ENCODE measurements at regions not wholly inside any gene's neighbourhood (a gene's known extent, or its start where the extent isn't known, plus 50 kb on each side); places are given as distances from the start of the nearest gene placed in this dataset.
"Not testable (repeated sequence)": the region's sequence is repeated elsewhere in the genome, so short reads cannot be mapped to it uniquely, and the experiment has no call there.

- Histone ChIP-seq H3K9ac (ENCODE audit: low read length in 5 of 5) (no peak overlapping the region), H3K4me1 (ENCODE audit: control insufficient read depth in 5 of 5, insufficient read depth in 5 of 5, low read length in 5 of 5) (no peaks in the 10 kb centered on the region), H3K36me3 (ENCODE audit: control insufficient read depth in 5 of 5, insufficient read depth in 5 of 5, low read length in 5 of 5) (no peaks in the 10 kb centered on the region), H3K9me3 (ENCODE audit: control insufficient read depth in 5 of 5, low read length in 5 of 5) (no peaks in the 10 kb centered on the region), H3K27ac (ENCODE audit: low read depth, low read length) (no peak overlapping the region), H3K4me3 (ENCODE audit: low read depth in 1 of 5, low read length in 5 of 5) (no peak overlapping the region), H3K27me3 (ENCODE audit: control insufficient read depth in 5 of 5, insufficient read depth in 4 of 5, low read length in 5 of 5) (peaks cover 0 to 3% (median 0%) of the 10 kb centered on the region in 5 donors)
These were observed 104.4 kb downstream of the ACTL7B start for GRCh38 chr9:108751369-108751768.

GRCh38 chr9:108750661-108751215 is 105.0 kb downstream of the ACTL7B start:
- Histone ChIP-seq H3K36me3 (ENCODE audit: control insufficient read depth in 5 of 5, insufficient read depth in 5 of 5, low read length in 5 of 5) (no peaks in the 10 kb centered on the region), H3K9ac (ENCODE audit: low read length in 5 of 5) (no peak overlapping the region), H3K4me3 (ENCODE audit: low read depth in 1 of 5, low read length in 5 of 5) (no peak overlapping the region), H3K27me3 (ENCODE audit: control insufficient read depth in 5 of 5, insufficient read depth in 4 of 5, low read length in 5 of 5) (peaks cover 0 to 3% (median 0%) of the 10 kb centered on the region in 5 donors), H3K27ac (ENCODE audit: low read depth, low read length) (no peak overlapping the region), H3K4me1 (ENCODE audit: control insufficient read depth in 5 of 5, insufficient read depth in 5 of 5, low read length in 5 of 5) (no peaks in the 10 kb centered on the region), H3K9me3 (ENCODE audit: control insufficient read depth in 5 of 5, low read length in 5 of 5) (no peaks in the 10 kb centered on the region)

GRCh38 chr9:108748776-108749175 is 107.0 kb downstream of the ACTL7B start:
- Histone ChIP-seq H3K27ac (ENCODE audit: low read depth, low read length) (no peak overlapping the region), H3K4me1 (ENCODE audit: control insufficient read depth in 5 of 5, insufficient read depth in 5 of 5, low read length in 5 of 5) (peaks cover 0 to 8% (median 6%) of the 10 kb centered on the region in 5 donors), H3K36me3 (ENCODE audit: control insufficient read depth in 5 of 5, insufficient read depth in 5 of 5, low read length in 5 of 5) (no peaks in the 10 kb centered on the region), H3K4me3 (ENCODE audit: low read depth in 1 of 5, low read length in 5 of 5) (no peak overlapping the region), H3K9ac (ENCODE audit: low read length in 5 of 5) (no peak overlapping the region), H3K9me3 (ENCODE audit: control insufficient read depth in 5 of 5, low read length in 5 of 5) (no peaks in the 10 kb centered on the region), H3K27me3 (ENCODE audit: control insufficient read depth in 5 of 5, insufficient read depth in 4 of 5, low read length in 5 of 5) (no peaks in the 10 kb centered on the region)

GRCh38 chr9:108746864-108747263 is 108.9 kb downstream of the ACTL7B start:
- Histone ChIP-seq H3K9me3 (ENCODE audit: control insufficient read depth in 5 of 5, low read length in 5 of 5) (no peaks in the 10 kb centered on the region), H3K27ac (ENCODE audit: low read depth, low read length) (no peak overlapping the region), H3K4me3 (ENCODE audit: low read depth in 1 of 5, low read length in 5 of 5) (no peak overlapping the region), H3K9ac (ENCODE audit: low read length in 5 of 5) (no peak overlapping the region), H3K27me3 (ENCODE audit: control insufficient read depth in 5 of 5, insufficient read depth in 4 of 5, low read length in 5 of 5) (no peaks in the 10 kb centered on the region), H3K36me3 (ENCODE audit: control insufficient read depth in 5 of 5, insufficient read depth in 5 of 5, low read length in 5 of 5) (no peaks in the 10 kb centered on the region), H3K4me1 (ENCODE audit: control insufficient read depth in 5 of 5, insufficient read depth in 5 of 5, low read length in 5 of 5) (peaks cover 0 to 10% (median 7%) of the 10 kb centered on the region in 5 donors)

- H3K4me3 ChIP-seq (ENCODE audit: low read depth in 1 of 5, low read length in 5 of 5), result no peak overlapping the region
- peaks cover 0 to 10% (median 7%) of the 10 kb centered on the region in 5 donors for H3K4me1 ChIP-seq (ENCODE audit: control insufficient read depth in 5 of 5, insufficient read depth in 5 of 5, low read length in 5 of 5)
- H3K27me3 ChIP-seq (ENCODE audit: control insufficient read depth in 5 of 5, insufficient read depth in 4 of 5, low read length in 5 of 5), result no peaks in the 10 kb centered on the region
- H3K9me3 ChIP-seq (ENCODE audit: control insufficient read depth in 5 of 5, low read length in 5 of 5), result no peaks in the 10 kb centered on the region
- H3K36me3 ChIP-seq (ENCODE audit: control insufficient read depth in 5 of 5, insufficient read depth in 5 of 5, low read length in 5 of 5), result no peaks in the 10 kb centered on the region
- no peak overlapping the region for H3K9ac ChIP-seq (ENCODE audit: low read length in 5 of 5)
- H3K27ac ChIP-seq (ENCODE audit: low read depth, low read length), result no peak overlapping the region
These were observed 109.8 kb downstream of the ACTL7B start for GRCh38 chr9:108746001-108746400.

GRCh38 chr9:108744641-108745040 is 111.1 kb downstream of the ACTL7B start:
- no peak overlapping the region for H3K9ac ChIP-seq (ENCODE audit: low read length in 5 of 5)
- H3K9me3 ChIP-seq (ENCODE audit: control insufficient read depth in 5 of 5, low read length in 5 of 5), result no peaks in the 10 kb centered on the region
- H3K27me3 ChIP-seq (ENCODE audit: control insufficient read depth in 5 of 5, insufficient read depth in 4 of 5, low read length in 5 of 5), result no peaks in the 10 kb centered on the region
- no peaks in the 10 kb centered on the region for H3K36me3 ChIP-seq (ENCODE audit: control insufficient read depth in 5 of 5, insufficient read depth in 5 of 5, low read length in 5 of 5)
- H3K4me3 ChIP-seq (ENCODE audit: low read depth in 1 of 5, low read length in 5 of 5), result no peak overlapping the region
- H3K27ac ChIP-seq (ENCODE audit: low read depth, low read length), result no peak overlapping the region
- H3K4me1 ChIP-seq (ENCODE audit: control insufficient read depth in 5 of 5, insufficient read depth in 5 of 5, low read length in 5 of 5), result peaks cover 0 to 10% (median 7%) of the 10 kb centered on the region in 5 donors

GRCh38 chr9:108743901-108744371 is 111.8 kb downstream of the ACTL7B start:
- no peaks in the 10 kb centered on the region for H3K9me3 ChIP-seq (ENCODE audit: control insufficient read depth in 5 of 5, low read length in 5 of 5)
- H3K4me1 ChIP-seq (ENCODE audit: control insufficient read depth in 5 of 5, insufficient read depth in 5 of 5, low read length in 5 of 5), result peaks cover 0 to 10% (median 7%) of the 10 kb centered on the region in 5 donors
- peak overlapping the region in 1 of 5 donors; percentile 4 for H3K4me3 ChIP-seq (ENCODE audit: low read depth in 1 of 5, low read length in 5 of 5)
- H3K9ac ChIP-seq (ENCODE audit: low read length in 5 of 5), result no peak overlapping the region
- no peak overlapping the region for H3K27ac ChIP-seq (ENCODE audit: low read depth, low read length)
- H3K27me3 ChIP-seq (ENCODE audit: control insufficient read depth in 5 of 5, insufficient read depth in 4 of 5, low read length in 5 of 5), result no peaks in the 10 kb centered on the region
- H3K36me3 ChIP-seq (ENCODE audit: control insufficient read depth in 5 of 5, insufficient read depth in 5 of 5, low read length in 5 of 5), result no peaks in the 10 kb centered on the region

GRCh38 chr9:108743416-108743815 is 112.4 kb downstream of the ACTL7B start:
- Histone ChIP-seq H3K9me3 (ENCODE audit: control insufficient read depth in 5 of 5, low read length in 5 of 5) (no peaks in the 10 kb centered on the region), H3K27me3 (ENCODE audit: control insufficient read depth in 5 of 5, insufficient read depth in 4 of 5, low read length in 5 of 5) (no peaks in the 10 kb centered on the region), H3K4me3 (ENCODE audit: low read depth in 1 of 5, low read length in 5 of 5) (no peak overlapping the region), H3K4me1 (ENCODE audit: control insufficient read depth in 5 of 5, insufficient read depth in 5 of 5, low read length in 5 of 5) (peaks cover 0 to 10% (median 7%) of the 10 kb centered on the region in 5 donors), H3K9ac (ENCODE audit: low read length in 5 of 5) (no peak overlapping the region), H3K27ac (ENCODE audit: low read depth, low read length) (no peak overlapping the region), H3K36me3 (ENCODE audit: control insufficient read depth in 5 of 5, insufficient read depth in 5 of 5, low read length in 5 of 5) (no peaks in the 10 kb centered on the region)

GRCh38 chr9:108742191-108742590 is 113.6 kb downstream of the ACTL7B start:
- no peaks in the 10 kb centered on the region for H3K9me3 ChIP-seq (ENCODE audit: control insufficient read depth in 5 of 5, low read length in 5 of 5)

GRCh38 chr9:108731292-108731691 is 124.5 kb downstream of the ACTL7B start:
- H3K9ac ChIP-seq (ENCODE audit: low read length in 5 of 5); H3K4me3 ChIP-seq (ENCODE audit: low read depth in 1 of 5, low read length in 5 of 5); H3K27me3 ChIP-seq (ENCODE audit: control insufficient read depth in 5 of 5, insufficient read depth in 4 of 5, low read length in 5 of 5); H3K27ac ChIP-seq (ENCODE audit: low read depth, low read length); H3K36me3 ChIP-seq (ENCODE audit: control insufficient read depth in 5 of 5, insufficient read depth in 5 of 5, low read length in 5 of 5): not testable (repeated sequence)
- Histone ChIP-seq H3K4me1 (ENCODE audit: control insufficient read depth in 5 of 5, insufficient read depth in 5 of 5, low read length in 5 of 5) (peaks cover 0 to 12% (median 8%) of the 10 kb centered on the region in 5 donors), H3K9me3 (ENCODE audit: control insufficient read depth in 5 of 5, low read length in 5 of 5) (peaks cover 0 to 13% (median 2%) of the 10 kb centered on the region in 5 donors)

More at GRCh38 chr9:108742191-108742590, 113.6 kb downstream of the ACTL7B start:
- H3K4me3 ChIP-seq (ENCODE audit: low read depth in 1 of 5, low read length in 5 of 5), result no peak overlapping the region
- no peaks in the 10 kb centered on the region for H3K36me3 ChIP-seq (ENCODE audit: control insufficient read depth in 5 of 5, insufficient read depth in 5 of 5, low read length in 5 of 5)
- no peak overlapping the region for H3K27ac ChIP-seq (ENCODE audit: low read depth, low read length)
- H3K4me1 ChIP-seq (ENCODE audit: control insufficient read depth in 5 of 5, insufficient read depth in 5 of 5, low read length in 5 of 5), result peaks cover 0 to 10% (median 7%) of the 10 kb centered on the region in 5 donors
- H3K27me3 ChIP-seq (ENCODE audit: control insufficient read depth in 5 of 5, insufficient read depth in 4 of 5, low read length in 5 of 5), result no peaks in the 10 kb centered on the region
- H3K9ac ChIP-seq (ENCODE audit: low read length in 5 of 5), result no peak overlapping the region

Measured in subcutaneous abdominal adipose tissue (tissue), 5 donors.